PC-9 (cell line): ENCODE measurements at regions not wholly inside any gene's neighbourhood (a gene's known extent, or its start where the extent isn't known, plus 50 kb on each side); places are given as distances from the start of the nearest gene placed in this dataset.
A peak's percentile ranks its signal among the peaks of the same experiment; 100 is the strongest.

ENCODE experiments used
- BruUV-seq: library from RNA; stranded (reverse); fragments of 400-500 nt; replicated peaks from 2 replicates; lab custom pipeline; 2021; lab: Mats Ljungman, UMichigan
- CTCF ChIA-PET: fragments of 300-600 bp; sonication (Branson Sonifier 250); formaldehyde crosslinking; loops from one replicate; lab custom pipeline; 2022; ENCODE audit warnings: antibody characterized with exemption; lab: Charles Lee
- POLR2A ChIA-PET: fragments of 300-600 bp; sonication (Branson Sonifier 250); formaldehyde crosslinking; loops from one replicate; lab custom pipeline; 2022; ENCODE audit warnings: antibody characterized with exemption; ENCODE audit not compliant: unreplicated experiment; lab: Charles Lee
- DNase-seq, 2 experiments: peaks; one replicate each; pipeline versions ENCODE4 v3.0.0 to v3.0.0-alpha.2; 2015 to 2022; ENCODE audit warnings: mixed read lengths in 1 of 2
- H2AFZ ChIP-seq: fragments of 200-600 bp; sonication (generic); 2 replicates; pipeline ENCODE4 v1.8.1; 2017; ENCODE audit warnings: antibody characterized with exemption
- H3F3A ChIP-seq: fragments of 200-600 bp; sonication (generic); 2 replicates; pipeline ENCODE4 v1.8.1; 2017; ENCODE audit warnings: antibody characterized with exemption, mild to moderate bottlenecking, low read depth; ENCODE audit not compliant: insufficient read depth
- H3K27ac ChIP-seq: fragments of 200-600 bp; sonication (generic); 2 replicates; pipeline ENCODE4 v1.6.1; 2016; ENCODE audit warnings: mixed run types
- H3K27me3 ChIP-seq: fragments of 200-600 bp; sonication (generic); 2 replicates; pipeline ENCODE4 v1.6.1; 2016; ENCODE audit warnings: low read depth, mixed run types; ENCODE audit not compliant: insufficient read depth
- H3K36me3 ChIP-seq: fragments of 200-600 bp; sonication (generic); 2 replicates; pipeline ENCODE4 v1.6.1; 2016; ENCODE audit warnings: low read depth, mixed run types
- H3K4me1 ChIP-seq: fragments of 200-600 bp; sonication (generic); replicated peaks from 2 replicates; pipeline ENCODE4 v1.6.1; 2016; ENCODE audit warnings: mixed run types; ENCODE audit not compliant: insufficient read depth
- H3K4me2 ChIP-seq: fragments of 200-600 bp; sonication (generic); 2 replicates; pipeline ENCODE4 v1.6.1; 2017; ENCODE audit warnings: mixed run types
- H3K4me3 ChIP-seq: fragments of 200-600 bp; sonication (generic); 2 replicates; pipeline ENCODE4 v1.6.1; 2016; ENCODE audit warnings: mixed run types
- H3K79me2 ChIP-seq: fragments of 200-600 bp; sonication (generic); 2 replicates; pipeline ENCODE4 v1.6.1; 2017; ENCODE audit warnings: low read depth, mixed run types
- H3K9me2 ChIP-seq: fragments of 200-600 bp; sonication (generic); 2 replicates; pipeline ENCODE4 v1.8.1; 2017; ENCODE audit warnings: mild to moderate bottlenecking; ENCODE audit not compliant: insufficient read depth
- H3K9me3 ChIP-seq: fragments of 200-600 bp; sonication (generic); 2 replicates; pipeline ENCODE4 v1.8.1; 2016; ENCODE audit warnings: low read depth; ENCODE audit not compliant: insufficient read depth
- H4K20me1 ChIP-seq: fragments of 200-600 bp; sonication (generic); 2 replicates; pipeline ENCODE4 v1.8.1; 2017; ENCODE audit not compliant: insufficient read depth
- EZH2 ChIP-seq: fragments of 200-600 bp; sonication (generic); IDR thresholded peaks from 2 replicates; pipeline ENCODE4 v1.8.0; 2017; ENCODE audit warnings: antibody characterized with exemption, low read depth
- intact Hi-C: fragments of 100-400 bp; cut with micrococcal nuclease; formaldehyde crosslinking; loops from one replicate; pipeline ENCODE4 v1.10.0; 2022; ENCODE audit not compliant: unreplicated experiment
- TF ChIP-seq, protein P1 (sequence below): fragments of 200-600 bp; sonication (generic); conservative IDR thresholded peaks from 2 replicates; pipeline ENCODE4 v1.6.1; 2017; ENCODE audit warnings: mixed run types, antibody characterized with exemption, mild to moderate bottlenecking, moderate library complexity

DNA sequence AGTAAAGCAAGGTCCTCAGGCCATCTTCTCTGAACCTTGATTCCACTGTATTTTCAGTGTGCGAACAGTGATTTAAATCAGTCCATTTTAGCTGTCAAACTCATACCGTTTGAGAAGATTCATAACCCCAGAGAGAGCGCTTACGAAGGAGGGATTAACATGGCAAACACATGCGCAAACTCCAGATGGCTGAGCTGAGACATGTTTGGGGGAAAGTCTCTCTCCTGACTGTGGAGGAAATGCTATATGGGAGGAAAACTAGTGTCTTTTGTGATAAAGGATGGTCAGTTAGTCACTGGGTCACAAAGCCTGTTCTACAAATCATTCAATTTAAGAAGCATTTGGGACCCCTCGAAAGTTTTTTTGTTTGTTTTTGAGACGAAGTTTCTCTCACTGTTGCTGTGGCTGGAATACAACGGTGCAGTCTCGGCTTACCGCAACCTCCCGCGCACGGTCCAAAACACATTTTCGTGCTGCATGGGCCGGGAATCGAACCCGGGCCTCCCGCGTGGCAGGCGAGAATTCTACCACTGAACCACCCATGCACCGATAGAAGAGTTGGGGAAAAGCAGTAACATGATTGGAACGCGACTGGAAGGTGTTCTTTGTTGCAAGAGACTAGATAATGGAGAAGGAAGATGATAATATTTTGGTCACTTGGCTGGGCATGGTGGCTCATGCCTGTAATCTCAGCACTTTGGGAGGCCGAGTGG lies 58.4 kb upstream of the CXADR start:
- H3K4me1 ChIP-seq = peaks cover 16% of the 10 kb centered on the region
- TSS peak; percentile 100 for BruUV-seq
- no peak overlapping the region for H2AFZ ChIP-seq
- H3K9me3 ChIP-seq = no peaks in the 10 kb centered on the region
- peak; percentile 79 to 84 for DNase-seq
- peaks cover 13% of the 10 kb centered on the region for H3F3A ChIP-seq
- H3K79me2 ChIP-seq = no peaks in the 10 kb centered on the region; the same call in 1 of the 2 replicates
- no peaks in the 10 kb centered on the region for H3K9me2 ChIP-seq
- intact Hi-C loops = loop anchor here (2.0 to 5.0 kb wide), 3 partner anchors 37 to 62 kb away; no protein-coding TSS in a partner anchor
- H3K36me3 ChIP-seq = no peaks in the 10 kb centered on the region
- H3K4me3 ChIP-seq = peak overlapping the region; percentile 56
- peak overlapping the region; percentile 47 for H3K27ac ChIP-seq
- CTCF ChIA-PET = no interaction called here
- POLR2A ChIA-PET = no interaction called here
- no peaks in the 10 kb centered on the region for H3K27me3 ChIP-seq
- H3K4me2 ChIP-seq = peak overlapping the region; percentile 75
- H4K20me1 ChIP-seq = no peaks in the 10 kb centered on the region
- TF ChIP-seq EZH2 = no peak
- TF ChIP-seq, protein P1, sequence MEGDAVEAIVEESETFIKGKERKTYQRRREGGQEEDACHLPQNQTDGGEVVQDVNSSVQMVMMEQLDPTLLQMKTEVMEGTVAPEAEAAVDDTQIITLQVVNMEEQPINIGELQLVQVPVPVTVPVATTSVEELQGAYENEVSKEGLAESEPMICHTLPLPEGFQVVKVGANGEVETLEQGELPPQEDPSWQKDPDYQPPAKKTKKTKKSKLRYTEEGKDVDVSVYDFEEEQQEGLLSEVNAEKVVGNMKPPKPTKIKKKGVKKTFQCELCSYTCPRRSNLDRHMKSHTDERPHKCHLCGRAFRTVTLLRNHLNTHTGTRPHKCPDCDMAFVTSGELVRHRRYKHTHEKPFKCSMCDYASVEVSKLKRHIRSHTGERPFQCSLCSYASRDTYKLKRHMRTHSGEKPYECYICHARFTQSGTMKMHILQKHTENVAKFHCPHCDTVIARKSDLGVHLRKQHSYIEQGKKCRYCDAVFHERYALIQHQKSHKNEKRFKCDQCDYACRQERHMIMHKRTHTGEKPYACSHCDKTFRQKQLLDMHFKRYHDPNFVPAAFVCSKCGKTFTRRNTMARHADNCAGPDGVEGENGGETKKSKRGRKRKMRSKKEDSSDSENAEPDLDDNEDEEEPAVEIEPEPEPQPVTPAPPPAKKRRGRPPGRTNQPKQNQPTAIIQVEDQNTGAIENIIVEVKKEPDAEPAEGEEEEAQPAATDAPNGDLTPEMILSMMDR = no peak

DNA sequence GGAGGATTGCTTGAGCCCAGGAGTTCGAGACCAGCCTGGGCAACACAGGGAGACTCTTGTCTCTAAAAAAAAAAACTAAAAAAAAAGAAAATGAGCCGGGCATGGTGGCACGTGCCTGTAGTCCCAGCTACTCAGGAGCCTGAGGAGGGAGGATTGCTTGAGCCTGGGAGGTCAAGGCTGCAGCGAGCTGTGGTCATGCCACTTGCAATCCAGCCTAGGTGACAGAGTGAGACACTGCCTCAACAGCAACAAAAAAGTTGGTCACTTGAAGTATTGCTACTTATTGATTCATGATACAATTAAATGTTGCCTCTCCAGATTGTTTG lies 57.9 kb upstream of the CXADR start:
- no peak for DNase-seq
- Histone ChIP-seq H2AFZ (no peak overlapping the region), H3K36me3 (no peaks in the 10 kb centered on the region), H3K4me2 (peak overlapping the region; percentile 75), H3K9me3 (no peaks in the 10 kb centered on the region), H3F3A (peaks cover 13% of the 10 kb centered on the region), H3K27me3 (no peaks in the 10 kb centered on the region), H3K27ac (no peak overlapping the region), H3K9me2 (no peaks in the 10 kb centered on the region), H4K20me1 (no peaks in the 10 kb centered on the region), H3K79me2 (no peaks in the 10 kb centered on the region; the same call in 1 of the 2 replicates), H3K4me3 (peak overlapping the region; percentile 56), H3K4me1 (peaks cover 16% of the 10 kb centered on the region)
- no TSS peak for BruUV-seq
- TF ChIP-seq, protein P1 = no peak
- no peak for TF ChIP-seq EZH2
- intact Hi-C loops = loop anchor here (2.0 kb wide), 1 partner anchor 60 kb away; no protein-coding TSS in a partner anchor
- POLR2A ChIA-PET = no interaction called here
- CTCF ChIA-PET = no interaction called here

GRCh38 chr21:17455451-17455850 lies 57.4 kb upstream of the CXADR start:
- H3K9me2 ChIP-seq = no peaks in the 10 kb centered on the region
- peaks cover 16% of the 10 kb centered on the region for H3K4me1 ChIP-seq
- intact Hi-C loops = loop anchor here (2.0 kb wide), 1 partner anchor 59 kb away; no protein-coding TSS in a partner anchor
- H3K27ac ChIP-seq = no peak overlapping the region
- H3K27me3 ChIP-seq = no peaks in the 10 kb centered on the region
- H3K79me2 ChIP-seq = no peaks in the 10 kb centered on the region; the same call in 1 of the 2 replicates
- no peak overlapping the region for H2AFZ ChIP-seq
- H3K36me3 ChIP-seq = no peaks in the 10 kb centered on the region
- no peaks in the 10 kb centered on the region for H3K9me3 ChIP-seq
- peaks cover 13% of the 10 kb centered on the region for H3F3A ChIP-seq
- H3K4me2 ChIP-seq = peak overlapping the region; percentile 75
- POLR2A ChIA-PET = no interaction called here
- BruUV-seq = no TSS peak
- H3K4me3 ChIP-seq = no peak overlapping the region; the same call in 1 of the 2 replicates
- no peaks in the 10 kb centered on the region for H4K20me1 ChIP-seq
- CTCF ChIA-PET = no interaction called here
- DNase-seq = no peak
- TF ChIP-seq EZH2 = no peak
- TF ChIP-seq, protein P1 = no peak
